Sigmoid colon (tissue), 6 donors: ENCODE measurements at regions not wholly inside any gene's neighbourhood (a gene's known extent, or its start where the extent isn't known, plus 50 kb on each side); places are given as distances from the start of the nearest gene placed in this dataset.

ENCODE experiments used
- DNase-seq: peaks from one replicate; pipeline ENCODE4 v3.0.0-alpha.2; 2019
- H3K27ac ChIP-seq, 4 donors: fragments of 200-600 bp; sonication (generic); one replicate each; pipeline ENCODE4 v1.5.1; 2016 to 2019; ENCODE audit warnings: mild to moderate bottlenecking in 1 of 4
- H3K27me3 ChIP-seq, 3 donors: fragments of 200-600 bp; sonication (generic); one replicate each; pipeline ENCODE4 v1.5.1; 2019; ENCODE audit warnings: mild to moderate bottlenecking in 1 of 3
- H3K36me3 ChIP-seq, 4 donors: fragments of 200-600 bp; sonication (generic); one replicate each; pipeline ENCODE4 v1.5.1; 2016 to 2019
- H3K4me1 ChIP-seq, 4 donors: fragments of 200-600 bp; sonication (generic); one replicate each; pipeline ENCODE4 v1.5.1; 2017 to 2019
- H3K4me3 ChIP-seq, 4 donors: fragments of 200-600 bp; sonication (generic); one replicate each; pipeline ENCODE4 v1.5.1; 2017 to 2019; ENCODE audit warnings: mild to moderate bottlenecking in 2 of 4, moderate library complexity in 1 of 4
- H3K9me3 ChIP-seq, 4 donors: fragments of 200-600 bp in 3 of 4; sonication (generic) in 3 of 4; one replicate each; pipeline versions ENCODE4 v1.5.1 to v1.6.1; 2013 to 2019
- EP300 ChIP-seq, 4 donors: sonication (generic); formaldehyde crosslinking; IDR thresholded peaks; one replicate each; pipeline ENCODE4 v1.6.1; 2017; ENCODE audit warnings: antibody characterized with exemption in 4 of 4
- POLR2A ChIP-seq, 2 donors: fragments of 450-650 bp; IDR thresholded peaks; one replicate each; pipeline ENCODE4 v1.6.1; 2016; ENCODE audit warnings: antibody characterized with exemption in 2 of 2, mild to moderate bottlenecking in 2 of 2, moderate library complexity in 2 of 2
- POLR2AphosphoS5 ChIP-seq, 4 donors: sonication (generic); formaldehyde crosslinking; IDR thresholded peaks; one replicate each; pipeline ENCODE4 v1.6.1; 2017; ENCODE audit warnings: antibody characterized with exemption in 4 of 4
- whole genome bisulfite sequencing, 2 donors: extraction: QIAGEN DNeasy Blood & Tissue Kit; methylation state at CpG; one replicate each; pipeline ENCODE4 v1.1.7; 2013; 5-methylcytosine and 5-hydroxymethylcytosine counted together
- intact Hi-C: fragments of 100-400 bp; cut with DNase I; formaldehyde crosslinking; loops from one replicate; pipeline ENCODE4 v1.15.1; 2023
- TF ChIP-seq, protein P1 (sequence below), 4 experiments: fragments of 450-650 bp in 3 of 4; fragments of 200-600 bp in 1 of 4; IDR thresholded peaks; one replicate each; pipeline ENCODE4 v1.5.1; 2016 to 2019; ENCODE audit warnings: antibody characterized with exemption in 4 of 4, mild to moderate bottlenecking in 3 of 4, moderate library complexity in 2 of 4
- donor health status: healthy with polysubstance abuse.
- donor health status: healthy.

- H3K9me3 ChIP-seq, result no peaks in the 10 kb centered on the region
- 87 to 94% methylated on average over 3 of the region's 3 CpGs for WGBS, 2 donors
- intact Hi-C loops, result no loop called here
- TF ChIP-seq POLR2AphosphoS5 (IDR thresholded peaks at IDR 0.05), result no peak
- no peak for TF ChIP-seq POLR2A (IDR thresholded peaks at IDR 0.05)
- TF ChIP-seq, protein P1, sequence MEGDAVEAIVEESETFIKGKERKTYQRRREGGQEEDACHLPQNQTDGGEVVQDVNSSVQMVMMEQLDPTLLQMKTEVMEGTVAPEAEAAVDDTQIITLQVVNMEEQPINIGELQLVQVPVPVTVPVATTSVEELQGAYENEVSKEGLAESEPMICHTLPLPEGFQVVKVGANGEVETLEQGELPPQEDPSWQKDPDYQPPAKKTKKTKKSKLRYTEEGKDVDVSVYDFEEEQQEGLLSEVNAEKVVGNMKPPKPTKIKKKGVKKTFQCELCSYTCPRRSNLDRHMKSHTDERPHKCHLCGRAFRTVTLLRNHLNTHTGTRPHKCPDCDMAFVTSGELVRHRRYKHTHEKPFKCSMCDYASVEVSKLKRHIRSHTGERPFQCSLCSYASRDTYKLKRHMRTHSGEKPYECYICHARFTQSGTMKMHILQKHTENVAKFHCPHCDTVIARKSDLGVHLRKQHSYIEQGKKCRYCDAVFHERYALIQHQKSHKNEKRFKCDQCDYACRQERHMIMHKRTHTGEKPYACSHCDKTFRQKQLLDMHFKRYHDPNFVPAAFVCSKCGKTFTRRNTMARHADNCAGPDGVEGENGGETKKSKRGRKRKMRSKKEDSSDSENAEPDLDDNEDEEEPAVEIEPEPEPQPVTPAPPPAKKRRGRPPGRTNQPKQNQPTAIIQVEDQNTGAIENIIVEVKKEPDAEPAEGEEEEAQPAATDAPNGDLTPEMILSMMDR (IDR thresholded peaks at IDR 0.05), result no peak
- TF ChIP-seq EP300 (IDR thresholded peaks at IDR 0.05), result no peak
- no peak overlapping the region for H3K4me3 ChIP-seq
- H3K36me3 ChIP-seq, result no peaks in the 10 kb centered on the region
- H3K27me3 ChIP-seq, result no peaks in the 10 kb centered on the region
- no peak overlapping the region for H3K27ac ChIP-seq
- DNase-seq, result no peak
- no peaks in the 10 kb centered on the region for H3K4me1 ChIP-seq
These were observed 51.9 kb upstream of the ADTRP start for GRCh38 chr6:11830520-11830919.

DNA sequence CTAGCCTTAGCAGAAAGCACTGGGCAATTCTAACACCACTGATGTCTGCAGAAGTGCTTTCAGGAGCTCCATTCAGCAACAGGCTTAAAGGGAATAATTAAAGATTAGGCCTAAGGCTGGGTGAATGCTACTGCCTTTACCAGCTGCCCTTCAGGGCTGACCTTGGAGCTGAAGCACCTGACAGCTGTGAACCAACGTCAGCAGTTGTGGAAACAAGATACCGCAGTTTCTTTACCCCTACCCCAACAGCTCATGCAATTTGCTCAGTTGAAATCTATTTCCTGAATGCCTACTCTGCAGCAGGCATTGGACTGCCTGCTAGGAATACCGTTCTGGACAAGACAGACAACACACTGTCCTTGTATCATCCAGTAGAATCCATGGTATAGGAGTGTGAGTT lies 51.5 kb upstream of the ADTRP start:
- intact Hi-C loops, result no loop called here
- TF ChIP-seq EP300 (IDR thresholded peaks at IDR 0.05) (no peak), POLR2A (IDR thresholded peaks at IDR 0.05) (no peak), POLR2AphosphoS5 (IDR thresholded peaks at IDR 0.05) (no peak)
- TF ChIP-seq, protein P1 (IDR thresholded peaks at IDR 0.05), result no peak
- Histone ChIP-seq H3K36me3 (no peaks in the 10 kb centered on the region), H3K4me3 (no peak overlapping the region), H3K27ac (no peak overlapping the region), H3K9me3 (no peaks in the 10 kb centered on the region), H3K27me3 (no peaks in the 10 kb centered on the region), H3K4me1 (no peaks in the 10 kb centered on the region)
- DNase-seq, result no peak
- WGBS, 2 donors, result 81 to 89% methylated on average over 3 of the region's 3 CpGs

- Histone ChIP-seq H3K9me3 (no peaks in the 10 kb centered on the region), H3K27ac (no peak overlapping the region), H3K36me3 (no peaks in the 10 kb centered on the region), H3K4me3 (no peak overlapping the region), H3K27me3 (no peaks in the 10 kb centered on the region), H3K4me1 (no peaks in the 10 kb centered on the region)
- TF ChIP-seq POLR2A (IDR thresholded peaks at IDR 0.05) (no peak), EP300 (IDR thresholded peaks at IDR 0.05) (no peak), POLR2AphosphoS5 (IDR thresholded peaks at IDR 0.05) (no peak)
- TF ChIP-seq, protein P1 (IDR thresholded peaks at IDR 0.05), result no peak
- intact Hi-C loops, result no loop called here
- DNase-seq, result no peak
- WGBS, 2 donors, result 58 to 64% methylated on average over 6 of the region's 6 CpGs
These were observed 49.8 kb upstream of the ADTRP start for GRCh38 chr6:11828262-11828870.
